ENCODE measurements at regions not wholly inside any gene's neighbourhood (a gene's known extent, or its start where the extent isn't known, plus 50 kb on each side); places are given as distances from the start of the nearest gene placed in this dataset.

DNA sequence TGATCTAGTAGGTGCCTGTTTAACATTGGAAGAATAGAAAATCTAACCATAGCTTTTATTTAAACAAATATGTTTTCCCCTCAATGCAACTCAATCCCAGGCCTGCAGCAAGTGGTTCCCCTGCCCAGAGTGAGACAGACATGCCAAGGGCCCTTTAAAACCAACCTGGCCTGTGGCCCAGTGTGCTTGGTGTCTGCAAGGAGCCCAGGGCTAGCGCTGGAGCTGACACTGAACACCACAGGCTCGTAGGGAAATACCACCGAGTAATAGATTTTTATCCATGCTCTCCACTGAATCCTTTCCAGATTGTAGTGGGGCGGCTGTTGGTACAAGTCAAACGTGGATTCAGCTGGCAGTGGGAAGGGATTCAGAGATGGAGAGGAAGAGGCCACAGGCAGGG, 95.6 kb upstream of the NRXN3 start:
- DNase-seq (ENCODE audit: low spot score): no peak

DNA sequence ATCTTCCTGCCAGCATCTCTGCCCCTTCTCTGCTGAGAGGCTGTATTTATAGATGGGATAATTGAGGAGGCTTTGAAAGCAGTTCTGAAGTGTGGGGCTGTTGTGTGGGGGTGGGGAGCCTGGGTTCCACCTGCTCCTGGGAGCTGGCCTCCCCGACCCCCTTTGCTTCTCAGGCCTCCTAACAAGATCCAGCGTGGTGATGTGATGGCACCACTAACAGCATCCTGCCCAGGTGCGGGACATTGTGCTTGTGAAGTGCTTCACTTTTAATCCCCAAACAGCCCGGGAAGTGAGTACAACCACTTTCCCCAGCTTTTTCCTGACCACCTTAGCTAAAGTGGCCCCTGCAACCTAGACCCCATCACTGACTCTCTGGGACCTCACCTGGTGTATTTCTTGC, 95.1 kb upstream of the NRXN3 start:
- DNase-seq (ENCODE audit: low spot score): no peak

DNA sequence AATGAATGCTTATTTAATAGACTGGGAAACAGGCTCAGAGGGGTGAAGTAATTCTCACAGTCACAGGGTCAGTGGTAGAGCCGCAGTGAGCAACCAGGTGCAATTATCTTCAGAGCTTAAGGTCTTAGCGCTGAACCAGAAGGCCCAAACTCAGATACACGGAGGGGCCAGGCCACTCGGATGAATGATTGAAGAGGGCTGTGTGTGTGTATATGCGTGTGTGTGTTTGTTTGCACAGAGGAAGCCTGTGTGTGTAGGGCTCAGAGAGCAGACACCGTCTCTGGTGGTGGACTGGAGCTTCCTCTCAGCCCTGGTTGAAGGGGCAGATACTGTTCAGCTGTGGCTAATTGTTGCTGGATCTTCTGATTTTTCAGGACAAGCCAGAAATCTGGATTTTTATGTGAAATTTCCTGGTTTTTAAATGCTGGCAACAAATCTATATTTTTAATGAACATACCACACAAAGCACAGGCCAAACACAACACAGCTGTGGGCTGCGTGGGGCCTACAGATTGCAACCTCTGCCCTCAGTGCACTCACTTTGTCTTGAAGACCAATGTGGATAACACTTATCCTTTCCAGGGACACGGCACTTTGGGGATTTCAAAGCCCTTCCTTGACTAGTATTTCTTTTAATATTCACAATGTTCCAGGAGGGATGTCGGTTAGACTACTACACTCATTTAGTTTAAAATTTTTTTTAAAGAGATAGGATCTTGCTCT, 94.5 kb upstream of the NRXN3 start:
- DNase-seq (ENCODE audit: low spot score): no peak

DNA sequence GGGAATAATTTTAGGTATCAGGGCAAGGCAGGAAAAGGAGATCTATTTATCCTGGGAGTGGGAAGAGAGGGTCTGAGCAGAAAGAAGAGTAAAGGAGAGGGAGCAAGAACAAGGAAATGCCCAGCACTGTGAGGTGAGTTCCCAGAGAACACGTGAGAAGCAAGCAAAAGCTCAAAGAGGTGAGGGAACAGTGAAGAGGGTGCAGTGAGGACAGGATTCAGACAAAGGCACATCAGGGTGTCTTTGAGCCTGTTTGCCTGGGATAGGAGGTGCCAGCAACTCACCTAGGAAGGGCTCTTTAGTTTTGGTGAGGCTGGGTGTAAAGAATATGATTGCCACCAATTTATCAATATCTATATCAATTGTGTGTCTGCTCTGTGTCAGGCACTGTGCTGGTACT, 88.9 kb upstream of the NRXN3 start:
- DNase-seq (ENCODE audit: low spot score): no peak

DNA sequence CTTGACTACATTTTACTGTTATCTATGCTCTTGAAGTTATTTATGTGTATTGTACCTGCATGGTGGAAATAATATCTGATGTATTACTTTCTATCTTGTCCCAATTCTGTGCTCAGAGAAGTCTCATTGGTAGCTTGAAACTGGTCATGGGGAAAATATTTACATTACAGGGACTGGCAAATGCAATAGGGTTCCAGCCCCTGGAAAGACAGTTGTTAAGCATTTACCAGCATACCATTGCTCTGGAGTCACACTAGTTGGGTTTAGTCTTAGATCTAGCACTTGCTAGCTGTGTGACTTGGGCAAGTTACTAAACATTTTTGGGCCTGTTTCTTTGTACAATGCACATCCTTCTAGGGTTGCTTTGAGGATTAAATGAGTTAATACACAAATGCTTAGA, 86.3 kb upstream of the NRXN3 start:
- no peak for DNase-seq (ENCODE audit: low spot score)

DNA sequence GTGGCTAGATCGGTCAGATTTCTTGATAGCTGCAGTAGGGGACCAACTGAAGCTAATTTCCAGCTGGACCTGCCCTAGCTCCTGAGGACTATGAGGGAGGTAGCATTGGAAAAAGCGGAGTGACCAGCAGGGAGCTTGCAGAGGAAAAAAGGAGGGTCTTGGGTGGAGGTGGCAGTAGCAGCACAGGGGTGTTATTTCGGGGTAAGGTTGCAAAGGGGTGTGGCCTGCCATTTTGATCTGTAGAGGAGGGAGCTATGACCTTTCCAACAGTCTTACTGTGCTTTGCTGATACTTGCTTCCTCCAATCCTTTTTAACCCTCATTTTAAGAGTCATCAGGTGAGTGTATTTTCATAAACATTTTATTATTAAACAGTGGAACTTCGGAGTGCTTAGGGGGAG, 83.8 kb upstream of the NRXN3 start:
- DNase-seq (ENCODE audit: low spot score): no peak

DNA sequence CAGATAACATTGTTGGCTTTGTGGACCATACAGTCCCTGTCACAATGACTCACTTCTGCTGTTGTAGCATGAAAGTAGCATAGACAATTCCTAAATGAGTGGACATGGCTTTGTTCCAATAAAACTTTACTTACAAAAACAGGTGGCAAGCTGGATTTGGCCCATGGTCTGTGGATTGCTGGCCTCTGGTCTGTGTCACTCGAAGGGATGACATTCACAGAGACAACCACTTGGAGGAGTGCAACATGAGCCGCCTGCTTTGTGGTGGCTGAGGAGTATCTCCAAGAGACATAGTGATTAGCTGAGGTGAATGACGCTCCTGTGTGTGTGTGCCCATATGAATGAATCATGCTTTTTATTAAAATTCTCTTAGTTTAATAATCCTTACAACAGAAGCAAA, 81.3 kb upstream of the NRXN3 start:
- no peak for DNase-seq (ENCODE audit: low spot score)

DNA sequence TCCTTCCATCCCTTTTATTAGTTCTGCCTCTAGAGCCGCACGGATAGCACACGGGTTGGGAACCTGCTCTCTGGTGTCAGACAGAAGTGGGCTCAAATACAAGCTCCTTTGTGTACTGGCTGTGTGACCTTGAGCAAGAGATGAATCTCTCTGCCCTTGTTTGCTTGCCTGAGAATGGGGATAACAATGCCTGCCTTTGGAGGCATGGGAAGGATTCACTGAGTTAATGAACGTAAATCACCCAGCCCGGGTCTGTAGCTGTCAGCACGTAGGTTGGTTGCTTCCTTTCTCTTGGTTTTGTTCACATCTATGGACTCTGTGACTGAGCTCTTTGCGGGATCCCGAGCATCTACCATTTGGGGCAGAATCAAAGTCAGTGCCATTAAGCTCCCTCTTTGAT, 79.3 kb upstream of the NRXN3 start:
- no peak for DNase-seq (ENCODE audit: low spot score)

DNA sequence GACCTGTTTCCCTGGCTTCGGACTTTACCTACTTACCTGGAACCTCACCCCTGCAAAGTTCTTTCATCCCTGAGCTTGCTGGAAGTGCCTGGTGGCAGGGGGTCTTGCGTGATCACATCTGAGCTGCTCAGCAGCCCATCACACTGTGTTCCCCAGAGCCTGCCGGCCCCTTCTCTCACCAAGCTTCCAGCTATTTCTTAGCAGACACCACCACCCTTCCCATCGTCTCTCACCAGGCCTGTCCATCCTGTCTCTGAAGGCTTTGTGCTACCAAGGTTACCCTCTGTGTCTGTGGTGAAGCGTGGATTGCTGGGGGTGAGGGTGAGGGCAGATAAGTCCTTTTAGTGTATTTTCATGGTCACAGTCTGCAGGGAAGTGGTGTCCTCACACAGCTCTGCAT, 78.8 kb upstream of the NRXN3 start:
- no peak for DNase-seq (ENCODE audit: low spot score)

DNA sequence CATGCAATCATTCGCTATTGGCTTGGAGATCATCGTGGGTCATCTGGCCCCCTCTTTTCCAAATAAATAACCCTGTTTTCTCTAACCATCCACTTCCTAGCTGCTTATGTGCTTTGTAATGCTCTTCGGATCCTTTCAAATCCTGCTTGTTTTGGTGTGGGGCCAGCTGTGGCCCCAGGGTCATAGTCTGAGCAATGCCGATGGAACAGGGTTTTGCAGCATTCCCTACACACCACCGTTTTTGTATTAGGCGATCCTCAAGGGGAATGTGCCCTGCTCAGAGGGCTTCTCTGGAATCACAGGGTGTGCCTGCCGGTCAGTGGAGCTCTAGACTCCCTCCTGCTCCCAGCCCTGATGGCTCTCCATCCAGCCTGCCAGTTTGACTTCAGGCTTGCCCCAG, 78.1 kb upstream of the NRXN3 start:
- DNase-seq (ENCODE audit: low spot score): no peak

DNA sequence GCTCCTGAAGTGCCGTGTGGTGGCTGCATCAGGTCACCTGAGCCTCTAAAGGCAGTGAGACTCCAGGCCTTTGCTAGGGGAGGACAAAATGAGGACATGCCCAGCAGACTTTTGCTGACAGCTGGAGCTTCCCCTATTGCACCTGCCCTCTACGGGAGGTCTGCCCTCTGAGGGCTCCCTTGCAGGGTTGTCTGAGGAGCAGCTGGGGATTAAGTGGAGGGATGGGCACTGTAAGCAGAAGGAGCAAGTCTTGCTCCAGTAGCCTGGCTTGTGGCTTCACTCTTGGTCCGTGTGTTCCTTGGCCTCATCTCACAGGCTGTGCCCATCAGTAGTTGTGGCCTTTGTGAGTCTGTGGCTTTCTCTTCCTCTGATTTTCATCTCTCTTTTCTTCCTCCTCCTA, 66.9 kb upstream of the NRXN3 start:
- DNase-seq (ENCODE audit: low spot score): no peak

DNA sequence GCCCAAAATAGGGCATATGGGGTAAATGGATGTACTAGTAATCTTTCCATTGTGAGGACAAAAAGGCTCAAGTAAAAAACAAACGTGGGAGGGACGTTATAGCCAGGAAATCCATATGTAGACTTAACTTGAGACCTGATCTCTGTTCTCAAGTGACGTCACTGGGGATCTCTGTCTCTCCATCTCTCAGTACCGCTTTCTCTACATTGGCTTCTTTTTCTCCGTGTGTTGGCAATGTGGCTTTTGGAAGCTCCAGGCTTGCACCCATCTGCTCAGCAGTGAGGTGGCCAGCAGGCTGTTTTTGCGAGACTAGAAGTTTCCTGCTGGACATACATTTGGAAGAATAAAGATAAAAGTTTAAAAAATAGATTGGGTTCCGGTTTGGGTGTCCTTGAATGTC, 66.0 kb upstream of the NRXN3 start:
- no peak for DNase-seq (ENCODE audit: low spot score)

DNA sequence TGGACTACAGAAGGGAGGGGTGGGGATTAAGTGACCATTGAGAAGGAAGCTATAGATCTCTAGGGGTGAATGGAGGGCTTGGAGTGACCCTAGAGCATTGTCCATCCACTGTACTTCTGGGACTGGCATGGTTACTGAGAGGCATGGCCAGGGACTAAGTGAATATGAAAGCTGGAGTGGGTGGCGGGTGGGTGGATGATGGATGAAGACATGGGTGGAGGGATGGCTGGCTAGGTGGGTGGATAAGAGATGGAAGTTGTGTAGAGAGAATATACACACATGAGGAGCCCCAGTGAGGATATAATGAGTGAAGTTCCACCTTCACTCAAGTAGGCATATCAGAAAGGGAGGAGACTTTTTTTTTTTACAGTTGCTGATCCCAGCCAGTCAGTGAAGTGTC, 65.5 kb upstream of the NRXN3 start:
- no peak for DNase-seq (ENCODE audit: low spot score)

DNA sequence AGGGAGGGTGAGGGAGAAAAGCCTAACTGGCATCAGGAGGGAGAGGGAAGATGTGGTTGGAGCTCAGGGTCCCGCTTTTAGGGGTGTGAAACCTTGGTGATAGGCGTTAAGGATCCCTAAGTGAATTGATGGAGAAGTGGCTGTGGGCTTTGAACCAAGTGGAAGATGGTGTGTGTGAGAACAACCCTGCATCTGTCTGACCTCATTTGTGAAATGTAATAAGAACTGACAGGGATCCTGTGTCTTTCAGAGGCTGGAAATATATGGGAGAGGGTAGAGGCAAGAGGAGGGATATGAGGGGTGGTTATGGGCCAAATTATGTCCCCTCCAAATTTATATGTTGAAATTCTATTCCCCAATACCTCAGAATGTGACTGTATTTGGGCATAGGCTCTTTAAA, 63.8 kb upstream of the NRXN3 start:
- no peak for DNase-seq (ENCODE audit: low spot score)

DNA sequence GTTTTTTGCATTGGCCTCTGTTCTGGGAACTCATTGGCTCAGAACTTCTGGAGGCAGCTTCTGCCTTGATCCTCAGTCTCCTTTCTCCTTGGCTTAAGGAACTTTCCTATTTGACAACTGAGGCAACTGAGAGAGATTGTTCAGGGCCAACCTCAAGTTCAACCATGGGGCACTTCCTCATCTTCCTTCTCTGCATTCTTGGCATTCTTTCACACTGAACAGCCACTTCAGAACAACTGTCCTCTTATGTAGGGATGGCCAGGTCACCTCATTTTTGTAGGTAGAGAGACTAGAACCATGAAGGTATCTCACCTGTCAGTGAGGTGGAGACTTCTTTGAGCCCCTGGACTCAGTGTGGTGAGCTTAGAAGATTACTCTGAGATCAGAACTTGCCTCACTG, 63.0 kb upstream of the NRXN3 start:
- no peak for DNase-seq (ENCODE audit: low spot score)

DNA sequence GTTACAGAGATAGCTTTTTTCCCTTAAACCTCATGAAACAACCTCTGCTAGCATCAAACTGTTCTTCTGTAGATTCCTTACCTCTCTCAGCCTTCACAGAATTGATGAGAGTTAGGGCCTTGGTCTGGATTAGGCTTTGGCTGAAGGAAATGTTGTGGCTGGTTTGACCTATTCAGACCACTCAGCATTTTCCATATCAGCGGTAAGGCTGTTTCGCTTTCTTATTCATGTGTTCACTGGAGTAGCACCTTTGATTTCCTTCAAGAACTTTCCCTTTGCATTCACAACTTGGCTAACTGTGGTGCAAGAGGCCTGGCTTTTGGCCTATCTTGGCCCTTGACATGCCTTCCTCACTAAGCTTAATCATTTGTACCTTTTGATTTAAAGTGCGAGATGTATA, 50.7 kb upstream of the NRXN3 start:
- no peak for DNase-seq (ENCODE audit: low spot score)
